Activated CD8-positive, alpha-beta memory T cell treated with anti-CD3 and anti-CD28 coated beads, Interleukin-2, amount 50 U/mL, for 24 hours (primary cell): ENCODE measurements at regions not wholly inside any gene's neighbourhood (a gene's known extent, or its start where the extent isn't known, plus 50 kb on each side); places are given as distances from the start of the nearest gene placed in this dataset.

ENCODE experiments used
- DNase-seq: peaks from one replicate; pipeline ENCODE4 v3.0.0-alpha.2; 2020; ENCODE audit errors: extremely low read depth

DNA sequence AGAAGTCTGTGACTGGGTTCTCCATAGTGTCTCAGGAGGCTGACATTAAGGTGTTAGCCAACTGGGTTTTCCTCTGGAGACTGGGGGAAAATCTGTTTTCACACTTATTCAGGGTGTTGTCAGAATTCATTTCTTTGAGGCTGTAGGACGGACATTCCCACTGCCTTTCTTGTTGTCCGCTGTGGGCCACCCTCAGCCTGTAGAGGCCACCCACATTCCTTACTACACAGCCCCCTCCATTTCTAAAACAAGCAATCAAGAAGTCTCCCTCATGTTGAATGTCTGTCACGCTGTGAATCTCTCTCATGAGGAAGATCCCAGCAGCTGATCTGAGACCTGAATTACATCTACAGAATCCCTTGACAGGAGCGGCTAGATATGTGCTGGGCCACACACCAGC, 295.5 kb upstream of the RUNX1 start:
- no peak for DNase-seq

GRCh38 chr21:35343046-35343819, 294.1 kb upstream of the RUNX1 start:
- DNase-seq, result no peak

- no peak for DNase-seq
These were observed 293.3 kb upstream of the RUNX1 start for GRCh38 chr21:35342440-35342839.

DNA sequence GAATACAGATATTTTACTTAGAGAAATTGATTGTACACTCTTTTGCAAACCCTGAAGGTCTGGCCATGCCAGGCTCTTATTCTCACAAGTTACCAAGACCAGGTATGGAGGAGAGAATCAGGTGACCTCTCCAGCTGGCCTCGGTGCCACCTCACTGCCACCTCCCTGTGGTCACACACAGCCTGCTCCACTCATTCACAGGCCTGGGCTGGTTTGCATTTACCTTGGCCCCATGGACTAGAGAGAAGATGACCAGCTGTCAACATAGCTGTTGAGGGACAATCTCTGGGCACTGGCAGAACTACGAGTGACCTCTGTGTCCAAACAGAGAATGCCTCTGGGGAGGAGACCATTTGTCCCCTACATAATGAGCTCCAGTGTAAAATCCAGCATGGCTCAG, 291.2 kb upstream of the RUNX1 start:
- DNase-seq, result no peak

GRCh38 chr21:35338881-35339632, 290.0 kb upstream of the RUNX1 start:
- DNase-seq, result no peak

DNA sequence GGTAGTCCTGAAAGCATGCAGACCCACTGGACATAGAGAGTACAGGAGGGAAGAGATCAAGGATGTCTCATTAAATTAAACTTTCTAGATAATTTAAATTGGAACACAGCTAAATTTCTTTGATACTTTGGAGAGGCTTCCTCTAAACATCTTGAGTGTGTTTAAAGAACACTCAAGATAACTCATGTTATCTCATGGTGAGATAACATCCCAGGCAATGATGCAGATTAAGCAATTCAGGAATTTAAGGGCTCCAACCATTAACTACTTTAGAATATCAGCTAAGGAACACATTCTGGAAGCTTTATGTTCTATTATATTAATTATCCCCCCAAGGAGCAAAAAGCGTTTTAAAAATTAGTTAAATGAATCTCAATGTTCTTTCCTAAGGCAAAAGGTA, 289.2 kb upstream of the RUNX1 start:
- DNase-seq, result no peak

- DNase-seq, result no peak
These were observed 288.5 kb upstream of the RUNX1 start for GRCh38 chr21:35337573-35337972.

- no peak for DNase-seq
These were observed 287.4 kb upstream of the RUNX1 start for GRCh38 chr21:35336534-35336933.

DNA sequence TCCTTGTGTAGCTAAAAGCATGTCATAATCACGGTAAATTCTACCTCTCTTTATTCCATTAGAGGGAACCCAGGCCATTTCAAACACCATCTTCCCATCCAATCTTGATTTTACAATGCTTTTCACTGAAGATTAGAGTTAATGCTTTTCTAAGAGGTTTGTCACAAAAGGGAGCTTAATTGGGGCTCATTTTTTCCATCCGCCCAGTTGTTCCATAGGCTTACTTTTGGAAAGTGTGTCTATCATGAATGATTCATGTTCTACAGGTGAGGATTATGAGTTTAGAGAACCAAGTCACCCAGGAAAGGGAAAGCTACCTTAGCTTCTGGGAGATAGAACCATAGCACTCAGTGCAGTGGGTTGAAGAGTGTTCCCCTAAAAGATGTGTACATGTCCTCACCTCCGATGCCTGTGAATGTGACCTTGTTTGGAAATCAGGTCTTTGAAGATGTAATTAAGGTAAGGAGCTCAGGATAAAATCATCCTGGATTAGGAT, 286.9 kb upstream of the RUNX1 start:
- no peak for DNase-seq

GRCh38 chr21:35333831-35334618, 284.9 kb upstream of the RUNX1 start:
- no peak for DNase-seq

GRCh38 chr21:35332841-35333426, 283.8 kb upstream of the RUNX1 start:
- DNase-seq, result no peak

GRCh38 chr21:35329940-35330660, 281.0 kb upstream of the RUNX1 start:
- no peak for DNase-seq

GRCh38 chr21:35328856-35329455, 279.9 kb upstream of the RUNX1 start:
- no peak for DNase-seq

GRCh38 chr21:35326677-35327076, 277.6 kb upstream of the RUNX1 start:
- DNase-seq, result no peak

GRCh38 chr21:35325953-35326352, 276.9 kb upstream of the RUNX1 start:
- no peak for DNase-seq

GRCh38 chr21:35324372-35325220, 275.5 kb upstream of the RUNX1 start:
- no peak for DNase-seq

DNA sequence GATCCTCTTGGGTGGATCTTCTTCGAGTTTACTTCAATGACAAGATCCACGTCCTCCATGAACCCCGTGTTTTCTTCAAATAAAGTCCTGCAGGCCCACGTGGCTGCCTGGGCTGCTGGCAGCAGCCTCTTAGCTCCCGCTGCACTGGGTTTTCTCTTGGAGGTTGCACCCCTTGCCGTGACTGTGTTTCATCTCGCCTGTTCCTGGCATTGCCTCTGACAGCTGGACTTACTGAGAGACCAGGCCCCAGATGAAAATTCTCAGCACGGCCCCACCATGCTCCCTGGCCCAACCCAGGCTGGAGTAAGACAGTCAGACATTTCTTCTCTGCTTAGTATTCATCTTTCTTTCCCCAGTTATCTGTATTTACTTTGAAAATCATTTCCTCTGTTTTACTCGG, 274.8 kb upstream of the RUNX1 start:
- no peak for DNase-seq

DNA sequence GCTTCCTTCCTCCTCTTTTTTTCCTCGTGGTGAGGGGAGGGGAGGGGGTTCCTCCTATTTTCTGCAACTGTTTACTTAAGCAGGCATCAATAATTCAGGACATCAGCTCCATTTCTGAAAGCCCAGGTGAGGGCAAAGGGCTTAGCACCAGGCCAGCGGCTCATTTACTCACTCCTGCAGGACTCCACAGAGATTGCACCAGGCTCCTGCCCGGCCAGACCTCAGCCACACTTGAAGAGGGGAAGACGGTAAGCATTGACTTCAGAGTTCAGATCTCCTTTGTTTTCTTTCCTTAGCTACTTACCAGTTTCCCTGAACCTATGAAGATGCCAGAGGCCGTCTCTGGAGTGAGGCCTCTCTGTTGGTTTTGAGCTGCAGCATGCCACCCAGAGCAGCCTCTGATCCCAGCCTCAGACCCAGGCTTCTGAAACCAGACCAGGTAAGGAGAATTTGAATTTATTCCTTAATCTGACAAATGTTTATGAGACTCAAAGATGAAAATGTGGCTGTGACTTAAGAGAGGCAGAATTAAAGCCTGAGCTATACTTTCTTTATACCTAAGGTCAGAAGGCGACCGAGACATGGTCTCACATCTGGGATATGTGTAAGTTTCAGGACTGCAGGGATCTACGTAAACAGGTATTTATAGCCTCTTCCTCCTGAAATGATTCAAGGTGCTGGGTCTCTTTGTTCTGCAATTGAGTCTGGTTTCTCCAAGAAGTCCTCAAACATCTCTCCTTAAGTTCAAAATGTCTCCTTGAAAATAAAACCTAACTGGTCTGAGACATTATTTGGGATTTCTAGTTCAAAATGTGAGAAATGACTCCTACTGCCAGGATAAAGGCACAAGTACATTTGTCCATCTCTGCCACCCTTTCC, 272.5 kb upstream of the RUNX1 start:
- DNase-seq, result no peak
